Erythroblast (primary cell): ENCODE measurements at regions not wholly inside any gene's neighbourhood (a gene's known extent, or its start where the extent isn't known, plus 50 kb on each side); places are given as distances from the start of the nearest gene placed in this dataset.

Source experiments
- GATA1 ChIP-seq: IDR thresholded peaks from 2 replicates; pipeline ENCODE4 v1.6.1; 2011; ENCODE audit warnings: low read depth, mild to moderate bottlenecking, control low read depth, low read length, moderate library complexity
- POLR2A ChIP-seq: IDR thresholded peaks from 2 replicates; pipeline ENCODE4 v1.6.1; 2011; ENCODE audit warnings: mild to moderate bottlenecking, low read length

- TF ChIP-seq GATA1, result no peak
- no peak for TF ChIP-seq POLR2A
Measured at GRCh38 chr3:178370387-178370786, 165.8 kb upstream of the KCNMB2 start.
